ENCODE measurements at regions not wholly inside any gene's neighbourhood (a gene's known extent, or its start where the extent isn't known, plus 50 kb on each side); places are given as distances from the start of the nearest gene placed in this dataset.

- TF ChIP-seq CTCF (IDR thresholded peaks at IDR 0.05; ENCODE audit: borderline replicate concordance, extremely low read depth, low read length, poor library complexity, severe bottlenecking) = no peak
- no peak for TF ChIP-seq EZH2 (IDR thresholded peaks at IDR 0.05; ENCODE audit: borderline replicate concordance, low read depth, low read length, severe bottlenecking)
Observed at GRCh38 chr4:178273168-178273567, 830.9 kb upstream of the AGA start.
